22Rv1 (cell line): ENCODE measurements at regions not wholly inside any gene's neighbourhood (a gene's known extent, or its start where the extent isn't known, plus 50 kb on each side); places are given as distances from the start of the nearest gene placed in this dataset.

Experiments used
- ZFX ChIP-seq: fragments of 450-650 bp; IDR thresholded peaks from 2 replicates; pipeline ENCODE4 v1.6.1; 2017; ENCODE audit warnings: antibody characterized with exemption, borderline replicate concordance
- TF ChIP-seq, protein P1 (sequence below): fragments of 450-650 bp; IDR thresholded peaks from 2 replicates; pipeline ENCODE4 v1.5.1; 2017; ENCODE audit warnings: mild to moderate bottlenecking

DNA sequence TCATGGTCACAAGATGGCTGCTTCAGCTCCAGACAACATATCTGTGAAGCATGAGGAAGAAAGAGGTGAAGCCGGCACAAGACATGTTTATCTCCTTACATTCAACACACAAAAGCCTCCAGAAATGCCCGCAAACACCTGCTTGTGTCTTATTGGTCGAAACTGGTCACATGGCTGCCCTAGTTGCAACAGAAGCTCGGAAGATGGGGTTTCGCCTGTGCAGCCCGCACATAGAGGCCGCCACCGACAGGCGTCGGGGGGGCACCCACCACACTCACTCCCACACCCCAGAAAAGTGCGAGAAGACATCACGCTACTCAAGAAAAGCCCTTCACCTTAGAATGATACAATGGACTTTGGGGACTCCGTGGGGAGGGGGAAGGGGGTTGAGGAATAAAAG is 63.0 kb upstream of the MGMT start:
- TF ChIP-seq, protein P1, sequence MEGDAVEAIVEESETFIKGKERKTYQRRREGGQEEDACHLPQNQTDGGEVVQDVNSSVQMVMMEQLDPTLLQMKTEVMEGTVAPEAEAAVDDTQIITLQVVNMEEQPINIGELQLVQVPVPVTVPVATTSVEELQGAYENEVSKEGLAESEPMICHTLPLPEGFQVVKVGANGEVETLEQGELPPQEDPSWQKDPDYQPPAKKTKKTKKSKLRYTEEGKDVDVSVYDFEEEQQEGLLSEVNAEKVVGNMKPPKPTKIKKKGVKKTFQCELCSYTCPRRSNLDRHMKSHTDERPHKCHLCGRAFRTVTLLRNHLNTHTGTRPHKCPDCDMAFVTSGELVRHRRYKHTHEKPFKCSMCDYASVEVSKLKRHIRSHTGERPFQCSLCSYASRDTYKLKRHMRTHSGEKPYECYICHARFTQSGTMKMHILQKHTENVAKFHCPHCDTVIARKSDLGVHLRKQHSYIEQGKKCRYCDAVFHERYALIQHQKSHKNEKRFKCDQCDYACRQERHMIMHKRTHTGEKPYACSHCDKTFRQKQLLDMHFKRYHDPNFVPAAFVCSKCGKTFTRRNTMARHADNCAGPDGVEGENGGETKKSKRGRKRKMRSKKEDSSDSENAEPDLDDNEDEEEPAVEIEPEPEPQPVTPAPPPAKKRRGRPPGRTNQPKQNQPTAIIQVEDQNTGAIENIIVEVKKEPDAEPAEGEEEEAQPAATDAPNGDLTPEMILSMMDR = no peak
- no peak for TF ChIP-seq ZFX
